ENCODE measurements at regions not wholly inside any gene's neighbourhood (a gene's known extent, or its start where the extent isn't known, plus 50 kb on each side); places are given as distances from the start of the nearest gene placed in this dataset.

GRCh38 chr12:43098071-43098470, 453.9 kb downstream of the ADAMTS20 start:
- TF ChIP-seq CTCF (IDR thresholded peaks at IDR 0.05; ENCODE audit: extremely low read depth in 1 of 2, insufficient read depth in 1 of 2, low read depth in 1 of 2, low read length in 2 of 2) (no peak), FOS (IDR thresholded peaks at IDR 0.05; ENCODE audit: borderline replicate concordance, insufficient read depth, low read length) (no peak)
- intact Hi-C loops (cut with micrococcal nuclease): no loop called here
- H2AFZ ChIP-seq (ENCODE audit: low read depth, low read length): no peak overlapping the region

GRCh38 chr12:43097471-43097870, 454.5 kb downstream of the ADAMTS20 start:
- H3K9ac ChIP-seq (replicated peaks; ENCODE audit: extremely low read depth, insufficient read depth, low read length): no peak overlapping the region
- BruUV-seq (replicated peaks): no TSS peak
- no peaks in the 10 kb centered on the region for H3K79me2 ChIP-seq (ENCODE audit: control insufficient read depth, insufficient read depth, low read length)
- DNase-seq (ENCODE audit: low read depth, low spot score) (no peak), FAIRE-seq (no peak)
- H3K4me1 ChIP-seq (ENCODE audit: control insufficient read depth, extremely low read depth, insufficient read depth, low read length): peaks cover 7% of the 10 kb centered on the region
- H3K4me3 ChIP-seq (replicated peaks in 1 of 3; ENCODE audit: insufficient read depth in 1 of 3, low read depth in 1 of 3, low read length in 3 of 3): no peak overlapping the region
- no peak overlapping the region for H3K4me2 ChIP-seq (ENCODE audit: insufficient read depth, low read length)
- intact Hi-C loops (cut with micrococcal nuclease) (no loop called here), dilution Hi-C loops (cut with MboI; ENCODE audit: extremely low pct_ligation_motif_present, low sequenced_read_pairs) (no loop called here)
- no peaks in the 10 kb centered on the region for H3K9me1 ChIP-seq (replicated peaks; ENCODE audit: control insufficient read depth, extremely low read depth, insufficient read depth, low read length)
- no peak overlapping the region for H2AFZ ChIP-seq (ENCODE audit: low read depth, low read length)
- no peak for TF ChIP-seq POLR2AphosphoS5 (IDR thresholded peaks at IDR 0.05; ENCODE audit: insufficient read depth, low read depth, low read length)
- no peak for TF ChIP-seq EZH2 (IDR thresholded peaks at IDR 0.05; ENCODE audit: borderline replicate concordance, low read depth, low read length, severe bottlenecking)
- TF ChIP-seq POLR2A (IDR thresholded peaks at IDR 0.05; ENCODE audit: low read depth, low read length): no peak
- TF ChIP-seq MYC (IDR thresholded peaks at IDR 0.05; ENCODE audit: low read depth, low read length): no peak
- ChIA-PET POLR2A (no interaction called here), CTCF (interaction anchor here (1.2 kb wide), 1 partner anchor 113 kb away, joined by 3 read pairs; no protein-coding TSS in a partner anchor)
- H4K20me1 ChIP-seq (replicated peaks; ENCODE audit: control insufficient read depth, extremely low read depth, insufficient read depth, low read length): no peaks in the 10 kb centered on the region
- no peaks in the 10 kb centered on the region for H3K36me3 ChIP-seq (ENCODE audit: control insufficient read depth in 2 of 2, extremely low read depth in 1 of 2, insufficient read depth in 2 of 2, low read length in 2 of 2)
- H3K27ac ChIP-seq (ENCODE audit: insufficient read depth, low read depth, low read length): no peak overlapping the region
- no peaks in the 10 kb centered on the region for H3K27me3 ChIP-seq (ENCODE audit: control insufficient read depth in 2 of 2, insufficient read depth in 2 of 2, low read length in 2 of 2)
- H3K9me3 ChIP-seq (replicated peaks; ENCODE audit: control insufficient read depth, insufficient read depth, low read length): no peaks in the 10 kb centered on the region

More at GRCh38 chr12:43098071-43098470, 453.9 kb downstream of the ADAMTS20 start:
- BruUV-seq (replicated peaks): no TSS peak
- Histone ChIP-seq H3K9ac (replicated peaks; ENCODE audit: extremely low read depth, insufficient read depth, low read length) (no peak overlapping the region), H3K27me3 (ENCODE audit: control insufficient read depth in 2 of 2, insufficient read depth in 2 of 2, low read length in 2 of 2) (no peaks in the 10 kb centered on the region), H3K9me3 (replicated peaks; ENCODE audit: control insufficient read depth, insufficient read depth, low read length) (no peaks in the 10 kb centered on the region), H3K4me2 (ENCODE audit: insufficient read depth, low read length) (no peak overlapping the region), H3K27ac (ENCODE audit: insufficient read depth, low read depth, low read length) (no peak overlapping the region), H3K4me3 (replicated peaks in 1 of 3; ENCODE audit: insufficient read depth in 1 of 3, low read depth in 1 of 3, low read length in 3 of 3) (no peak overlapping the region), H3K9me1 (replicated peaks; ENCODE audit: control insufficient read depth, extremely low read depth, insufficient read depth, low read length) (no peaks in the 10 kb centered on the region), H3K36me3 (ENCODE audit: control insufficient read depth in 2 of 2, extremely low read depth in 1 of 2, insufficient read depth in 2 of 2, low read length in 2 of 2) (no peaks in the 10 kb centered on the region), H3K4me1 (ENCODE audit: control insufficient read depth, extremely low read depth, insufficient read depth, low read length) (peaks cover 7% of the 10 kb centered on the region), H3K79me2 (ENCODE audit: control insufficient read depth, insufficient read depth, low read length) (no peaks in the 10 kb centered on the region), H4K20me1 (replicated peaks; ENCODE audit: control insufficient read depth, extremely low read depth, insufficient read depth, low read length) (no peaks in the 10 kb centered on the region)
- dilution Hi-C loops (cut with MboI; ENCODE audit: extremely low pct_ligation_motif_present, low sequenced_read_pairs): no loop called here
- no peak for FAIRE-seq
- POLR2A ChIA-PET: no interaction called here
- CTCF ChIA-PET: interaction anchor here (0.7 to 1.3 kb wide), 3 partner anchors 8 to 112 kb away, joined by 3 to 5 read pairs (median 3); no protein-coding TSS in a partner anchor
- no peak for DNase-seq (ENCODE audit: low read depth, low spot score)

All from endothelial cell of umbilical vein (primary cell).